ENCODE measurements at regions not wholly inside any gene's neighbourhood (a gene's known extent, or its start where the extent isn't known, plus 50 kb on each side); places are given as distances from the start of the nearest gene placed in this dataset.
"Not testable (repeated sequence)": the region's sequence is repeated elsewhere in the genome, so short reads cannot be mapped to it uniquely, and the experiment has no call there.

- DNase-seq; H3K27me3 Mint-ChIP-seq; H3K9me3 Mint-ChIP-seq; H3K4me3 Mint-ChIP-seq; H3K27ac Mint-ChIP-seq; H3K36me3 Mint-ChIP-seq (ENCODE audit: low read depth): not testable (repeated sequence)
- H3K4me1 Mint-ChIP-seq (ENCODE audit: low read depth): peaks cover 28% of the 10 kb centered on the region
Observed at GRCh38 chr3:152151877-152152765, 116.6 kb upstream of the MBNL1 start.

- not testable (repeated sequence) for H3K4me3 Mint-ChIP-seq; DNase-seq; H3K27ac Mint-ChIP-seq; H3K9me3 Mint-ChIP-seq; H3K36me3 Mint-ChIP-seq (ENCODE audit: low read depth); H3K27me3 Mint-ChIP-seq
- H3K4me1 Mint-ChIP-seq (ENCODE audit: low read depth): peaks cover 24% of the 10 kb centered on the region
Observed at GRCh38 chr3:152153115-152153514, 115.6 kb upstream of the MBNL1 start.

GRCh38 chr3:152155246-152156020 lies 113.3 kb upstream of the MBNL1 start:
- no peaks in the 10 kb centered on the region for H3K9me3 Mint-ChIP-seq
- no peak for DNase-seq
- H3K4me1 Mint-ChIP-seq (ENCODE audit: low read depth): peaks cover 16% of the 10 kb centered on the region
- H3K27ac Mint-ChIP-seq: no peak overlapping the region
- no peaks in the 10 kb centered on the region for H3K36me3 Mint-ChIP-seq (ENCODE audit: low read depth)
- no peaks in the 10 kb centered on the region for H3K27me3 Mint-ChIP-seq
- H3K4me3 Mint-ChIP-seq: no peak overlapping the region

- H3K9me3 Mint-ChIP-seq: no peaks in the 10 kb centered on the region
- no peak for DNase-seq
- H3K4me3 Mint-ChIP-seq: no peak overlapping the region
- no peaks in the 10 kb centered on the region for H3K36me3 Mint-ChIP-seq (ENCODE audit: low read depth)
- no peak overlapping the region for H3K27ac Mint-ChIP-seq
- no peaks in the 10 kb centered on the region for H3K27me3 Mint-ChIP-seq
- peaks cover 6% of the 10 kb centered on the region for H3K4me1 Mint-ChIP-seq (ENCODE audit: low read depth)
Observed at GRCh38 chr3:152156880-152157279, 111.8 kb upstream of the MBNL1 start.

- no peak for DNase-seq
- Mint-ChIP-seq H3K4me1 (ENCODE audit: low read depth) (peaks cover 6% of the 10 kb centered on the region), H3K27me3 (no peaks in the 10 kb centered on the region), H3K4me3 (no peak overlapping the region), H3K9me3 (no peaks in the 10 kb centered on the region), H3K36me3 (ENCODE audit: low read depth) (no peaks in the 10 kb centered on the region), H3K27ac (no peak overlapping the region)
Observed at GRCh38 chr3:152157337-152157736, 111.4 kb upstream of the MBNL1 start.

- no peak for DNase-seq
- Mint-ChIP-seq H3K4me1 (ENCODE audit: low read depth) (peaks cover 6% of the 10 kb centered on the region), H3K27me3 (no peaks in the 10 kb centered on the region), H3K27ac (no peak overlapping the region), H3K9me3 (no peaks in the 10 kb centered on the region), H3K36me3 (ENCODE audit: low read depth) (no peaks in the 10 kb centered on the region), H3K4me3 (no peak overlapping the region)
Observed at GRCh38 chr3:152159328-152159727, 109.4 kb upstream of the MBNL1 start.

GRCh38 chr3:152160350-152161011 lies 108.2 kb upstream of the MBNL1 start:
- H3K36me3 Mint-ChIP-seq (ENCODE audit: low read depth): peaks cover 2% of the 10 kb centered on the region
- H3K27me3 Mint-ChIP-seq: no peaks in the 10 kb centered on the region
- H3K9me3 Mint-ChIP-seq: peaks cover 4% of the 10 kb centered on the region
- H3K4me1 Mint-ChIP-seq (ENCODE audit: low read depth): peaks cover 6% of the 10 kb centered on the region
- no peak for DNase-seq
- H3K4me3 Mint-ChIP-seq: no peak overlapping the region
- no peak overlapping the region for H3K27ac Mint-ChIP-seq

- peaks cover 2% of the 10 kb centered on the region for H3K9me3 Mint-ChIP-seq
- H3K4me1 Mint-ChIP-seq (ENCODE audit: low read depth): peaks cover 3% of the 10 kb centered on the region
- H3K27ac Mint-ChIP-seq: no peak overlapping the region
- no peaks in the 10 kb centered on the region for H3K27me3 Mint-ChIP-seq
- no peak for DNase-seq
- H3K4me3 Mint-ChIP-seq: no peak overlapping the region
- H3K36me3 Mint-ChIP-seq (ENCODE audit: low read depth): no peaks in the 10 kb centered on the region
Observed at GRCh38 chr3:152172460-152172859, 96.3 kb upstream of the MBNL1 start.

- no peak overlapping the region for H3K4me3 Mint-ChIP-seq
- no peaks in the 10 kb centered on the region for H3K36me3 Mint-ChIP-seq (ENCODE audit: low read depth)
- DNase-seq: no peak
- H3K4me1 Mint-ChIP-seq (ENCODE audit: low read depth): peaks cover 14% of the 10 kb centered on the region
- H3K27me3 Mint-ChIP-seq: no peaks in the 10 kb centered on the region
- peaks cover 2% of the 10 kb centered on the region for H3K9me3 Mint-ChIP-seq
- H3K27ac Mint-ChIP-seq: no peak overlapping the region
Observed at GRCh38 chr3:152173627-152174026, 95.1 kb upstream of the MBNL1 start.

- no peak for DNase-seq
- Mint-ChIP-seq H3K4me1 (ENCODE audit: low read depth) (peaks cover 27% of the 10 kb centered on the region), H3K27me3 (no peaks in the 10 kb centered on the region), H3K27ac (no peak overlapping the region), H3K4me3 (no peak overlapping the region), H3K9me3 (peaks cover 2% of the 10 kb centered on the region), H3K36me3 (ENCODE audit: low read depth) (no peaks in the 10 kb centered on the region)
Observed at GRCh38 chr3:152174876-152175527, 93.7 kb upstream of the MBNL1 start.

- Mint-ChIP-seq H3K9me3 (peaks cover 2% of the 10 kb centered on the region), H3K27ac (no peak overlapping the region), H3K4me3 (no peak overlapping the region), H3K27me3 (no peaks in the 10 kb centered on the region), H3K36me3 (ENCODE audit: low read depth) (no peaks in the 10 kb centered on the region), H3K4me1 (ENCODE audit: low read depth) (peaks cover 28% of the 10 kb centered on the region)
- no peak for DNase-seq
Observed at GRCh38 chr3:152175528-152175889, 93.2 kb upstream of the MBNL1 start.

GRCh38 chr3:152176241-152176640 lies 92.5 kb upstream of the MBNL1 start:
- Mint-ChIP-seq H3K27ac (no peak overlapping the region), H3K36me3 (ENCODE audit: low read depth) (no peaks in the 10 kb centered on the region), H3K27me3 (no peaks in the 10 kb centered on the region), H3K9me3 (no peaks in the 10 kb centered on the region), H3K4me1 (ENCODE audit: low read depth) (peaks cover 31% of the 10 kb centered on the region), H3K4me3 (no peak overlapping the region)
- no peak for DNase-seq

- Mint-ChIP-seq H3K36me3 (ENCODE audit: low read depth) (no peaks in the 10 kb centered on the region), H3K4me1 (ENCODE audit: low read depth) (peaks cover 36% of the 10 kb centered on the region), H3K27me3 (no peaks in the 10 kb centered on the region), H3K27ac (no peak overlapping the region), H3K4me3 (no peak overlapping the region), H3K9me3 (no peaks in the 10 kb centered on the region)
- DNase-seq: no peak
Observed at GRCh38 chr3:152176998-152177397, 91.7 kb upstream of the MBNL1 start.

GRCh38 chr3:152177757-152178156 lies 91.0 kb upstream of the MBNL1 start:
- Mint-ChIP-seq H3K4me3 (no peak overlapping the region), H3K27me3 (no peaks in the 10 kb centered on the region), H3K36me3 (ENCODE audit: low read depth) (no peaks in the 10 kb centered on the region), H3K4me1 (ENCODE audit: low read depth) (peaks cover 43% of the 10 kb centered on the region), H3K9me3 (no peaks in the 10 kb centered on the region), H3K27ac (no peak overlapping the region)
- no peak for DNase-seq
